LNCAP (cell line): ENCODE measurements at regions not wholly inside any gene's neighbourhood (a gene's known extent, or its start where the extent isn't known, plus 50 kb on each side); places are given as distances from the start of the nearest gene placed in this dataset.

Experiments
- TF ChIP-seq, protein P1 (sequence below): fragments of 450-650 bp; IDR thresholded peaks from 2 replicates; pipeline ENCODE4 v1.5.1; 2017; ENCODE audit warnings: mild to moderate bottlenecking

DNA sequence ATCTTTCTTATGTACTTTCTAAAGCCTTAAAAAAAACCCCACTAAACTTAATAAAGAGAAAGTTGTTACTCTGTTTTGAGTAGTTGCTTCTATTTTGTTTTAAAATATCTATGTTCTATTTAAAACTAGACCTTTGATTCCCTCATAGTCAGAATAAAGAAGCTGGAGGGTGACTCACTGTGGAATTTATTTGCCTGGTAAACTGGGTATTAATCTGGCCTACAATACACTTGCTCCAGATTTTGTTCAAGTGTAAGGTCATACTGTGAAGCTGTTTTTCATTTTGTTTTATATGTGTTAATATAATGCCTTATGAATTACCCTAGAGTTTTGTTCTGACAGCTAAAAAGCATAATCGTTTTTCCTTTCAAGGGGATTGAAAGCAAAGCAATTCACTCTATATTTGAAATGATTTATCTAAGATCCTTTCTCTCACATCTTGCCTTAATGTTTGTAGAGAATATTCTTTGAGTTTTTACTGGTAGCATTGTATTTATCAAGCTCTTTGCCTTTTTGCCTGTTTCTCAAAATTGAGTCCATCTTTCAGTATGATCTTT lies 277.4 kb upstream of the PITX2 start:
- TF ChIP-seq, protein P1, sequence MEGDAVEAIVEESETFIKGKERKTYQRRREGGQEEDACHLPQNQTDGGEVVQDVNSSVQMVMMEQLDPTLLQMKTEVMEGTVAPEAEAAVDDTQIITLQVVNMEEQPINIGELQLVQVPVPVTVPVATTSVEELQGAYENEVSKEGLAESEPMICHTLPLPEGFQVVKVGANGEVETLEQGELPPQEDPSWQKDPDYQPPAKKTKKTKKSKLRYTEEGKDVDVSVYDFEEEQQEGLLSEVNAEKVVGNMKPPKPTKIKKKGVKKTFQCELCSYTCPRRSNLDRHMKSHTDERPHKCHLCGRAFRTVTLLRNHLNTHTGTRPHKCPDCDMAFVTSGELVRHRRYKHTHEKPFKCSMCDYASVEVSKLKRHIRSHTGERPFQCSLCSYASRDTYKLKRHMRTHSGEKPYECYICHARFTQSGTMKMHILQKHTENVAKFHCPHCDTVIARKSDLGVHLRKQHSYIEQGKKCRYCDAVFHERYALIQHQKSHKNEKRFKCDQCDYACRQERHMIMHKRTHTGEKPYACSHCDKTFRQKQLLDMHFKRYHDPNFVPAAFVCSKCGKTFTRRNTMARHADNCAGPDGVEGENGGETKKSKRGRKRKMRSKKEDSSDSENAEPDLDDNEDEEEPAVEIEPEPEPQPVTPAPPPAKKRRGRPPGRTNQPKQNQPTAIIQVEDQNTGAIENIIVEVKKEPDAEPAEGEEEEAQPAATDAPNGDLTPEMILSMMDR: no peak

DNA sequence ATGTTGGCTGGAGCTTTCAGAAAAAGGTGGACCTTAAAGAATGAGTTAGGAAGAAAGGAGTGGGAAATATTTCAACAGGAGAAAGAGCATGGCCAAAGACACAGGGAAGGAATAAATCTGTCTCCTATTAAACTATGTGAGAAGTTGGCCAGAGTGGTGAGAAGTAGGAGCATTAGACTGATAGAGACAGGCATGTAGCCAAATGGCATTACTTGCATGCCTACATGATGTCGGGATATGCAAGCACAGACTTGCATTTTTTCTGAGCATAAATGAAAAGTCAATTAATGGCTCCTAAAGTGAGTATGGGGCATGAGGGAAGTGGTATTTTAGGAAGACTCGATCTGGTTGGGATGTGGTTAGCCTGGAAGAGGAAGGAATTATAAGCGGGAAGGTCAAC lies 279.6 kb upstream of the PITX2 start:
- TF ChIP-seq, protein P1: no peak

GRCh38 chr4:110904435-110905065 lies 281.7 kb upstream of the PITX2 start:
- TF ChIP-seq, protein P1: no peak

DNA sequence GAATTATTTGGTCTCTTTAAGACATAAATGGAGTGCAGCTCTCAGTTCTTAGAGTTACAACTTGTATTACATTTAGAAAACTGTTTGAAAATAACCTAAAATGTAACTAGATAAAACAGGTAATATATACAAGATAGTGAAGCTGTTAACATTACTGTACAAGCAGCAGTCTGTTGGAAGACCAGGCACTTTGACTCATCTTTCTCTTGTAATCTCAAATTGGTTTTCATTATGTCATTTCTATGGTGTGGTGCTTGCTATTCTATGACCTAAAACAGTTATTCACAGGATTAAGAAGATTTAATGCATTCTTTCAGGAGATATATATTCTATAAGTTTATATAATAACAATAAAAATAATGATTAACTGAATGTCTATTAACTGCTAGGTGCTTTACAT lies 282.5 kb upstream of the PITX2 start:
- TF ChIP-seq, protein P1: no peak

DNA sequence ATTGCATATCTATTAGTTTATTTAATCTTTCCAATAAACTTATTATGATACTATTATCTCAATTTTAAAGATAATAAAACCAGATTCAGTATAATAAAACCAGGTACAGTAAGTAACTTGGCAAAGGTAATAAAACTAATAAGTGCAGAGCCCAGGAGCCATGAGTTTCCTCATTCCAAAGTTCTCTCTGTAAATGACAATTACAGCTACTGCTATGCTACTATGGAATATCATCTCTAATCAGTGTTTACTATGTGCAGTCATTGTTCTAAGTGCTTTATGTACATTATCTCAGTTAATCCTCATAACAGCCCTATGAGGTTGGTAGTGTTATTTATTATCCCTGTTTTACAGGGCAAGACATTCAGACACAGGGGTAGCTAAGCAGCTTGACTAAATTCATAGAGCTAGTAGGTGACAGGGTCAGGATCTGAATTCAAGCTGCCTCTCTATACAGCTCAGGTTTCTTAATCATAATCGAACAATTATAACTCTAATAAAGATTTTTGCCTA lies 285.0 kb upstream of the PITX2 start:
- TF ChIP-seq, protein P1: no peak

GRCh38 chr4:110914791-110915190 lies 291.9 kb upstream of the PITX2 start:
- TF ChIP-seq, protein P1: no peak

DNA sequence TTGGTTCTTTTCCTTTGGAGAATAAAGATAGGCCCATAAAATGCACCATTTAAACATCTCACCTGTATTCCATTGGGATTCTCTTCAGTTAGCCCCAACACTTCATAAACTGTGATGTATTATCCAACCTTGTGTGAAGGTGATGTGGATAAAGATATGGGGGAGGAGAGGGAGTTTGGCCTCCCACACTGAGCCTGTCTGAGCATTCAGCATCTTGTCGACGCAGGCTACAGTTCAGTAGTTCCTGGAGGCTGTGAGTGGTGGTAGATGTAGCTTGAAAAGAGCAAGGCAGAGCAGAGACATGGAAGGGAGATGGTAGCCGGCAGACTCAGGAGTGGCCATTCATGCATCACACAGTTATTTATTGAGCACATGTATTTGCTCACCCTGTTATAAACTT lies 292.4 kb upstream of the PITX2 start:
- TF ChIP-seq, protein P1: no peak

DNA sequence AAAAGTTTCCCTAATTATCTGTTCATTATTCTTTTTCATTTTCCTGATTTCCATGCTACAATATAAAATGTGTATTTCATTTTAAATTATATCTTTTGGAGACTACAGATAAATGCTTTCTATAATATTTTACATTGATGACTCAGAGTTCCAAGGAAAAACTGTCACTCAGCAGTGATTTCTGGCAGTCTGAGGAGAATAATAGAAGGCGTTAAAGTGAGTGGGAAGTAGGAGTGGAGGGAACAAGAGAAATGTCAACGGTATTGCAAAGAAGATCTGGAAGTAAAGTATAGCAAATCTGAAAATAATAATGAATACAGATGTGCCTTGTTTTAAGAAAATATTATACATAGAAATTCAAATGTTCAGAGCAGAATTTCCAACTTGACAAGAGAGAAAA lies 293.6 kb upstream of the PITX2 start:
- TF ChIP-seq, protein P1: no peak
